ENCODE measurements at regions not wholly inside any gene's neighbourhood (a gene's known extent, or its start where the extent isn't known, plus 50 kb on each side); places are given as distances from the start of the nearest gene placed in this dataset.

DNA sequence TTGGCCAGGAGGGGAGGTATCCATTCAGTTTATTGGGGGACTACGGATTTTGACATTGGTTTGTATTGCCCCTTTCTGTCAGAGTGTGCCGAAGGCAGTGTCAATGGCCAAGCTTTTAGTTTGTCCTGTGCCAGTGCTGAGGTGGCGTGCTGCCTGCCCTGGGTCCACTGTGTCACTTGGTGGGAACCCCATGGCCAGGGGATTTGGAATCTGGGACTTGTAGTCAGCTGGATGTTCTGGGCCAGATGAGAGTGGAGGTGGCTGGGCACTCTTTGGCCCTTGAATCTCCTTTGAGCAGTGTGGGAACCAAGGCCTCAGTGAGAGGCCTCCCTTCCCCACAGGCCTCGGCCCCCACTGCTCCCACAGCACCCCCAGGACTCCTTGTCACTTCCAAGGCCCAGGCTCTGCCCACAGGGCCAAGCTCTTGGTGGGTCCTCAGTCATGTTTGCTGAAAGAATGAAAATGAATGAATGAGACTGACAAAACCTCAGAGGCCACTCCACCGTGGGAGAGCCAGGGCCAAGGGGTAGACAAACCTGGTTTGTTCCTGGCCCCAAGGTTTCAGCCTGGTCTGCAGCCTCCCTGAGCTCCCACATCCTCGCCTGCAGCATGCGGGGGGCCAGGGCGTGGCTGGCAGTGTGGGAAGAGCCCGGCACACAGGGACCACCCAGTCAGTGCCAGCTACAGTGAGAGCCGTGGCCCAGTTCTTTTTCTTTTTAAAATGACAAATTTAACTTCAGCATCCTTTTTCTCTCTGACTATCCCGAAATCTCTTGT is 412.2 kb downstream of the MATN1 start (continued):
- TF ChIP-seq, protein P1, sequence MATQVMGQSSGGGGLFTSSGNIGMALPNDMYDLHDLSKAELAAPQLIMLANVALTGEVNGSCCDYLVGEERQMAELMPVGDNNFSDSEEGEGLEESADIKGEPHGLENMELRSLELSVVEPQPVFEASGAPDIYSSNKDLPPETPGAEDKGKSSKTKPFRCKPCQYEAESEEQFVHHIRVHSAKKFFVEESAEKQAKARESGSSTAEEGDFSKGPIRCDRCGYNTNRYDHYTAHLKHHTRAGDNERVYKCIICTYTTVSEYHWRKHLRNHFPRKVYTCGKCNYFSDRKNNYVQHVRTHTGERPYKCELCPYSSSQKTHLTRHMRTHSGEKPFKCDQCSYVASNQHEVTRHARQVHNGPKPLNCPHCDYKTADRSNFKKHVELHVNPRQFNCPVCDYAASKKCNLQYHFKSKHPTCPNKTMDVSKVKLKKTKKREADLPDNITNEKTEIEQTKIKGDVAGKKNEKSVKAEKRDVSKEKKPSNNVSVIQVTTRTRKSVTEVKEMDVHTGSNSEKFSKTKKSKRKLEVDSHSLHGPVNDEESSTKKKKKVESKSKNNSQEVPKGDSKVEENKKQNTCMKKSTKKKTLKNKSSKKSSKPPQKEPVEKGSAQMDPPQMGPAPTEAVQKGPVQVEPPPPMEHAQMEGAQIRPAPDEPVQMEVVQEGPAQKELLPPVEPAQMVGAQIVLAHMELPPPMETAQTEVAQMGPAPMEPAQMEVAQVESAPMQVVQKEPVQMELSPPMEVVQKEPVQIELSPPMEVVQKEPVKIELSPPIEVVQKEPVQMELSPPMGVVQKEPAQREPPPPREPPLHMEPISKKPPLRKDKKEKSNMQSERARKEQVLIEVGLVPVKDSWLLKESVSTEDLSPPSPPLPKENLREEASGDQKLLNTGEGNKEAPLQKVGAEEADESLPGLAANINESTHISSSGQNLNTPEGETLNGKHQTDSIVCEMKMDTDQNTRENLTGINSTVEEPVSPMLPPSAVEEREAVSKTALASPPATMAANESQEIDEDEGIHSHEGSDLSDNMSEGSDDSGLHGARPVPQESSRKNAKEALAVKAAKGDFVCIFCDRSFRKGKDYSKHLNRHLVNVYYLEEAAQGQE (IDR thresholded peaks at IDR 0.05), result no peak

DNA sequence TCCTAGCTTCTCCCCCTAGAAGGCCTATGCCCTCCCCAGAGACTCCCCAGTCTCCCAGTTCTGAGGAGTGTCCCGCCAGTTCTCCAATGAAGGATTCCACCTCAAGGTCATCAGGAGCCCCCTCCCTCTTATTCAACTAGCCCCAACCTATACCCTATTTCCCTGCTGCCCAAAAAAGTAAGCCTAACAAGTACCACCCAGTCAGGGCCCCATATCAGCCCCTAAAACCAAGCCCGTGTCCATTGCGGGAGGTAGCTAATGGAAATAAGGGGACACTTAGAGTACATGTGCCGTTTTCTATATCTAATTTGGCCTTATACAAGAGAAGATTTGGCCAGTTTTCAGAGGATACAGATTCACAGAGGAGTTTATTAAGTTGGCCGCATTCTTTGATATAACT is 416.2 kb downstream of the MATN1 start:
- Histone ChIP-seq H3K4me3 (ENCODE audit: low read depth in 1 of 3, low read length in 3 of 3) (no peak overlapping the region), H3K27ac (ENCODE audit: low read depth in 1 of 2, low read length in 2 of 2) (no peak overlapping the region), H3K9ac (ENCODE audit: low read depth in 1 of 2, low read length in 2 of 2) (no peak overlapping the region), H3K27me3 (ENCODE audit: control insufficient read depth in 4 of 4, insufficient read depth in 4 of 4, low read length in 3 of 4) (no peaks in the 10 kb centered on the region), H3K4me1 (ENCODE audit: control insufficient read depth in 4 of 4, insufficient read depth in 4 of 4, low read length in 3 of 4) (no peaks in the 10 kb centered on the region), H3K36me3 (ENCODE audit: control insufficient read depth in 4 of 4, insufficient read depth in 3 of 4, low read depth in 1 of 4, low read length in 3 of 4) (no peaks in the 10 kb centered on the region), H3K9me3 (ENCODE audit: control insufficient read depth in 4 of 4, low read length in 3 of 4) (no peaks in the 10 kb centered on the region)
- TF ChIP-seq RAD21 (IDR thresholded peaks at IDR 0.05) (no peak), FOXA1 (IDR thresholded peaks at IDR 0.05) (no peak), HNF4G (IDR thresholded peaks at IDR 0.05) (no peak), YY1 (IDR thresholded peaks at IDR 0.05) (no peak), HNF4A (conservative IDR thresholded peaks at IDR 0.05) (no peak), GABPA (IDR thresholded peaks at IDR 0.05 in 1 of 2, conservative IDR thresholded peaks at IDR 0.05 in 1 of 2) (no peak), RXRA (IDR thresholded peaks at IDR 0.05) (no peak), FOXA2 (IDR thresholded peaks at IDR 0.05) (no peak), SP1 (IDR thresholded peaks at IDR 0.05) (no peak), NR2F2 (IDR thresholded peaks at IDR 0.05) (no peak), EGR1 (IDR thresholded peaks at IDR 0.05; ENCODE audit: low read depth in 2 of 2) (no peak), TAF1 (conservative IDR thresholded peaks at IDR 0.05) (no peak), JUND (IDR thresholded peaks at IDR 0.05) (no peak)
- TF ChIP-seq, protein P2, sequence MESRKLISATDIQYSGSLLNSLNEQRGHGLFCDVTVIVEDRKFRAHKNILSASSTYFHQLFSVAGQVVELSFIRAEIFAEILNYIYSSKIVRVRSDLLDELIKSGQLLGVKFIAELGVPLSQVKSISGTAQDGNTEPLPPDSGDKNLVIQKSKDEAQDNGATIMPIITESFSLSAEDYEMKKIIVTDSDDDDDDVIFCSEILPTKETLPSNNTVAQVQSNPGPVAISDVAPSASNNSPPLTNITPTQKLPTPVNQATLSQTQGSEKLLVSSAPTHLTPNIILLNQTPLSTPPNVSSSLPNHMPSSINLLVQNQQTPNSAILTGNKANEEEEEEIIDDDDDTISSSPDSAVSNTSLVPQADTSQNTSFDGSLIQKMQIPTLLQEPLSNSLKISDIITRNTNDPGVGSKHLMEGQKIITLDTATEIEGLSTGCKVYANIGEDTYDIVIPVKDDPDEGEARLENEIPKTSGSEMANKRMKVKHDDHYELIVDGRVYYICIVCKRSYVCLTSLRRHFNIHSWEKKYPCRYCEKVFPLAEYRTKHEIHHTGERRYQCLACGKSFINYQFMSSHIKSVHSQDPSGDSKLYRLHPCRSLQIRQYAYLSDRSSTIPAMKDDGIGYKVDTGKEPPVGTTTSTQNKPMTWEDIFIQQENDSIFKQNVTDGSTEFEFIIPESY (IDR thresholded peaks at IDR 0.05), result no peak
- TF ChIP-seq, protein P3, sequence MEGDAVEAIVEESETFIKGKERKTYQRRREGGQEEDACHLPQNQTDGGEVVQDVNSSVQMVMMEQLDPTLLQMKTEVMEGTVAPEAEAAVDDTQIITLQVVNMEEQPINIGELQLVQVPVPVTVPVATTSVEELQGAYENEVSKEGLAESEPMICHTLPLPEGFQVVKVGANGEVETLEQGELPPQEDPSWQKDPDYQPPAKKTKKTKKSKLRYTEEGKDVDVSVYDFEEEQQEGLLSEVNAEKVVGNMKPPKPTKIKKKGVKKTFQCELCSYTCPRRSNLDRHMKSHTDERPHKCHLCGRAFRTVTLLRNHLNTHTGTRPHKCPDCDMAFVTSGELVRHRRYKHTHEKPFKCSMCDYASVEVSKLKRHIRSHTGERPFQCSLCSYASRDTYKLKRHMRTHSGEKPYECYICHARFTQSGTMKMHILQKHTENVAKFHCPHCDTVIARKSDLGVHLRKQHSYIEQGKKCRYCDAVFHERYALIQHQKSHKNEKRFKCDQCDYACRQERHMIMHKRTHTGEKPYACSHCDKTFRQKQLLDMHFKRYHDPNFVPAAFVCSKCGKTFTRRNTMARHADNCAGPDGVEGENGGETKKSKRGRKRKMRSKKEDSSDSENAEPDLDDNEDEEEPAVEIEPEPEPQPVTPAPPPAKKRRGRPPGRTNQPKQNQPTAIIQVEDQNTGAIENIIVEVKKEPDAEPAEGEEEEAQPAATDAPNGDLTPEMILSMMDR (IDR thresholded peaks at IDR 0.05; ENCODE audit: low read depth, low read length, missing input control), result no peak
- TF ChIP-seq, protein P1 (IDR thresholded peaks at IDR 0.05), result no peak
- TF ChIP-seq, protein P4, sequence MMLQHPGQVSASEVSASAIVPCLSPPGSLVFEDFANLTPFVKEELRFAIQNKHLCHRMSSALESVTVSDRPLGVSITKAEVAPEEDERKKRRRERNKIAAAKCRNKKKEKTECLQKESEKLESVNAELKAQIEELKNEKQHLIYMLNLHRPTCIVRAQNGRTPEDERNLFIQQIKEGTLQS (IDR thresholded peaks at IDR 0.05), result no peak
- TF ChIP-seq, protein P5, sequence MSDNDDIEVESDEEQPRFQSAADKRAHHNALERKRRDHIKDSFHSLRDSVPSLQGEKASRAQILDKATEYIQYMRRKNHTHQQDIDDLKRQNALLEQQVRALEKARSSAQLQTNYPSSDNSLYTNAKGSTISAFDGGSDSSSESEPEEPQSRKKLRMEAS (IDR thresholded peaks at IDR 0.05), result no peak
- DNase-seq (ENCODE audit: low spot score), result no peak
- WGBS, result 89% methylated on average over 5 of the region's 5 CpGs
